ENCODE measurements at regions not wholly inside any gene's neighbourhood (a gene's known extent, or its start where the extent isn't known, plus 50 kb on each side); places are given as distances from the start of the nearest gene placed in this dataset.
"Not testable (repeated sequence)": the region's sequence is repeated elsewhere in the genome, so short reads cannot be mapped to it uniquely, and the experiment has no call there.

DNA sequence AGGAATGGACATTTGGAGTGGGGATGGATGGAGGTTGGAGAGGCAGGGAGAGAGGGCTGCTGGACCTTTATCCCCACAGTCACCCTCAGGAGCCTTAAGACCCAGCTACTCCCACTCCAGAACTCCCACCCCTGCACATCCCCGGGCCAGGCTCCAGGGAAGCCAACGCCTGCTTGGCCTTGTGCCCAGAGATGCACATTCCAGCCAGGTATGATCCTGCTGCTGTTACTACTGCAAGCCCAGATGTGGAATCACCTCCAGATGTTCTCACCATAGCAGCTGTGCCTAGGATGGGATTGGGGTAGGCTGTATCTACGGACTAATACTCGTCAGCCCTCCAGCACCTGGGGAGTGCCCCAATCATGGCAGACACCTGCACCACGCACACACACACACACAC lies 71.7 kb downstream of the ZFP36L2 start:
- no peak for DNase-seq (ENCODE audit: low read depth, low spot score)
- Histone ChIP-seq H3K27ac (no peak overlapping the region), H3K4me3 (no peak overlapping the region), H3K9ac (ENCODE audit: insufficient read length) (no peak overlapping the region), H3K36me3 (ENCODE audit: insufficient read depth, low read length) (no peaks in the 10 kb centered on the region), H3K9me3 (ENCODE audit: low read depth, low read length) (no peaks in the 10 kb centered on the region)
- no peak for TF ChIP-seq FOXP2 (optimal IDR thresholded peaks at IDR 0.05; ENCODE audit: control extremely low read depth, extremely low read length, insufficient read depth)
- TF ChIP-seq EZH2 (IDR thresholded peaks at IDR 0.05), result no peak
- no peak for TF ChIP-seq POLR2AphosphoS5 (IDR thresholded peaks at IDR 0.05; ENCODE audit: borderline replicate concordance, low read depth, low read length)

DNA sequence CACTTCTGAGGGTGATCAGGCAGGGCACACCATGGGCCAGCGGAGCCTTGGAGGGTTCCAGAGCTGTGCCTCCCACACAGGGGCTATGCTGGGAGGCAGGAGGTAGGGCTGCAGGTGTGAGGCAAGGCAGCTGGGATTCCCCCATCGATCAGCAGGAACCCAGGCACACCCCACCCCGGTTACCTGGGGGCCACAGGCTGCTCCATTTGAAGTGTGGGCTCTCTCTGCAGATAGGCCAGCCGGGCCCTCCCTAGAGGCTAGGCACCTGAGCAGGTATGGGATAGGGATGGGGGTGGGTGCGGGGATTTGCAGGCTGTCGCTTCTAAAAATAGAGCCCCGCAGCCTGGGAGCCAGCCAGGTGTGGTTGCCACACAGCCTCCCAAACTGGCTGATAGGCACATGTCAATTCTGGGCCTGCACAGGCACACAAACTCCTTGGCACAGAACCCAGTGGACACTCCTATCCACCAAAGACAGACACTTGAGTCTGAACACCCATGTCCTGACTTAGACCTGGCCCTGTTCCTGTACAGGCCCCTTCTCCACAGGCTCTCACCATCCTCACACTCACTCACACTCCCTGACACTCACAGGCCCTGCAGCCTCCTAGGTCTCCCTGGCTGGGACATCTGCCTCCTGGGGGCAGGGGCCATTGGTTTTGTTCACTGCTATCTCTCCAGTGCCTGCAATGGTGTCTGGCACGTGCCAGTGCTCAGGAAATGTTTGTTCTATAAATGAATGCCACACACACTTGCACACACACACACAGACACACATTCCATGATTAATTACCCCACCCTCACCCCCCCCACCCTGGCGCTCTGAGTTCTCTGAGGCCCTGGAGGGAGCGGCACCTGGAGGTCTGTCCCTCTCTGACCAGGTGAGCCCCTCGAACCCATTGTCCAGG lies 73.4 kb downstream of the ZFP36L2 start:
- Histone ChIP-seq H3K4me3 (no peak overlapping the region), H3K27ac (no peak overlapping the region), H3K9me3 (ENCODE audit: low read depth, low read length) (no peaks in the 10 kb centered on the region), H3K36me3 (ENCODE audit: insufficient read depth, low read length) (no peaks in the 10 kb centered on the region), H3K9ac (ENCODE audit: insufficient read length) (no peak overlapping the region)
- TF ChIP-seq EZH2 (IDR thresholded peaks at IDR 0.05), result no peak
- TF ChIP-seq FOXP2 (optimal IDR thresholded peaks at IDR 0.05; ENCODE audit: control extremely low read depth, extremely low read length, insufficient read depth), result no peak
- no peak for TF ChIP-seq POLR2AphosphoS5 (IDR thresholded peaks at IDR 0.05; ENCODE audit: borderline replicate concordance, low read depth, low read length)
- DNase-seq (ENCODE audit: low read depth, low spot score), result no peak

DNA sequence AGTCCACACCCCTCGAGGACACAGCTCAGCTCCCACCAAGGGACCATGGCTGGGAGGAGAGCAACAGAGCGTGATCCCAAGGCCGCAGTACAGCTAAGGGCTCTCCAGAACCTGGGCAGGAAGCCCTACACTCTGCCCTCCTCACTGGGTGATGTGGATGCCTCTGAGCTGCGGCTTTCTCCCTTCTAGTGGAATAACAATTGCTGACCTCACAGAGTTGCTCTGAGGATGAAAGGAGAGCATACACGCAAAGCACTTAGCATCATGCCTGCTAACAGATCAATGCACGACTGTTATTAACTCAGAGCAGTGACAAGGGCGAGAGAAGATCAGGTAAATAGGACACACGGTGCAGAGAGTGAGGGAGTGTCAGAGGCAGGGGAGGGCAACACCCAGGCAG lies 74.2 kb downstream of the ZFP36L2 start:
- H3K27ac ChIP-seq, result no peak overlapping the region

DNA sequence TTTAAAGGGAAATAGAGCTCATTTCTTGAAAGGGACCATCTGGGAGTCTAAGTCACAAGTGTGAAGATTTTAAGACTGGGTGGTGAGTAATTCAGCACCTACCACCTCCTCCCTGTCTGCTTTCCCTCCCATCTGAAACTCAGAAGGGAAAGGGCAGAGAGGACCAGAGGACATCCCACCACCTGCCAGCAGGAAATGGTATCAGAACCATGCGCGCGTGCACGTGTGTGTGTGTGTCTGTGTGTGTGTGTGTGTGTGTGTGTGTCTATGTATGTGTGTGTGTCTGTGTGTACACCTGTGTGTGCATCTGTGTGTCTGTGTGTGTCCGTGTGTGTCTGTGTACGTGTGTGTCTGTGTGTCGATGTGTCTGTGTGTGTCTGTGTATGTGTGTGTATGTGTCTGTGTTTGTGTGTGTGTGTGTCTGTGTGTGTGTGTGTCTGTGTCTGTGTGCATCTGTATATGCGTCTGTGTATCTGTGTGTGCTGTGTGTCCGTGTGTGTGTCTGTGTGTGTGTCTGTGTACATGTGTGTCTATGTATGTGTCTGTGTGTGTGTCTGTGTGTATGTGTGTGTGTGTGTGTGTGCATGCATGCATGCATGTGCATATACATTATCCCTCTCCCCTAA lies 76.8 kb downstream of the ZFP36L2 start:
- TF ChIP-seq EZH2 (IDR thresholded peaks at IDR 0.05) (no peak), POLR2AphosphoS5 (IDR thresholded peaks at IDR 0.05; ENCODE audit: borderline replicate concordance, low read depth, low read length) (no peak), FOXP2 (optimal IDR thresholded peaks at IDR 0.05; ENCODE audit: control extremely low read depth, extremely low read length, insufficient read depth) (no peak)
- no peak overlapping the region for H3K9ac ChIP-seq (ENCODE audit: insufficient read length)

More for the DNA sequence above, 74.2 kb downstream of the ZFP36L2 start:
- no peaks in the 10 kb centered on the region for H3K36me3 ChIP-seq (ENCODE audit: insufficient read depth, low read length)
- no peak for TF ChIP-seq EZH2 (IDR thresholded peaks at IDR 0.05)
- no peak for TF ChIP-seq FOXP2 (optimal IDR thresholded peaks at IDR 0.05; ENCODE audit: control extremely low read depth, extremely low read length, insufficient read depth)
- no peak for TF ChIP-seq POLR2AphosphoS5 (IDR thresholded peaks at IDR 0.05; ENCODE audit: borderline replicate concordance, low read depth, low read length)
- no peak for DNase-seq (ENCODE audit: low read depth, low spot score)
- no peaks in the 10 kb centered on the region for H3K9me3 ChIP-seq (ENCODE audit: low read depth, low read length)
- H3K4me3 ChIP-seq, result no peak overlapping the region
- H3K9ac ChIP-seq (ENCODE audit: insufficient read length), result no peak overlapping the region

DNA sequence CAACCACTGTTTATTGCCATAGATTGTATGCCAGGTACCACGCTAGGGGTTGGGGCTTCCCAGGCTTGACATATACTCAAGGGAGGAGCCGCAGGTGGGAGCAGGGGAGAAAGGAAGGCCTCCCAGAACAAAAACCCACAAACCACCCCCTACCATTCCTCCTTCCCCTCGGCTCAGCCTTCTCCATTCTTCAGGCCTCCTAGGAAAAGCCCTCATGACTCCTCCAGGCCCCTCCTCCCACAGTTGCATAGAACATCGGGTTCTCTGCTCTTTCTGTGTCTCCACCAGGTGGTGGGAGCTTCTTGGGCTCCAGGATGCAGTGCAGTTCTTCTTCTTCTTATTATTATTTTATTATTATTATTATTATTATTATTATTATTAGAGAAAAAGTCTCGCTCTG lies 80.3 kb downstream of the ZFP36L2 start:
- TF ChIP-seq POLR2AphosphoS5 (IDR thresholded peaks at IDR 0.05; ENCODE audit: borderline replicate concordance, low read depth, low read length), result no peak
- no peak for TF ChIP-seq FOXP2 (optimal IDR thresholded peaks at IDR 0.05; ENCODE audit: control extremely low read depth, extremely low read length, insufficient read depth)
- TF ChIP-seq EZH2 (IDR thresholded peaks at IDR 0.05), result no peak
- no peak for DNase-seq (ENCODE audit: low read depth, low spot score)
- no peak overlapping the region for H3K9ac ChIP-seq (ENCODE audit: insufficient read length)
- no peaks in the 10 kb centered on the region for H3K9me3 ChIP-seq (ENCODE audit: low read depth, low read length)
- no peaks in the 10 kb centered on the region for H3K36me3 ChIP-seq (ENCODE audit: insufficient read depth, low read length)
- H3K4me3 ChIP-seq, result no peak overlapping the region
- H3K27ac ChIP-seq, result no peak overlapping the region

More for the DNA sequence above, 76.8 kb downstream of the ZFP36L2 start:
- no peak overlapping the region for H3K4me3 ChIP-seq
- no peaks in the 10 kb centered on the region for H3K36me3 ChIP-seq (ENCODE audit: insufficient read depth, low read length)
- no peak for DNase-seq (ENCODE audit: low read depth, low spot score)
- H3K9me3 ChIP-seq (ENCODE audit: low read depth, low read length), result no peaks in the 10 kb centered on the region
- no peak overlapping the region for H3K27ac ChIP-seq

DNA sequence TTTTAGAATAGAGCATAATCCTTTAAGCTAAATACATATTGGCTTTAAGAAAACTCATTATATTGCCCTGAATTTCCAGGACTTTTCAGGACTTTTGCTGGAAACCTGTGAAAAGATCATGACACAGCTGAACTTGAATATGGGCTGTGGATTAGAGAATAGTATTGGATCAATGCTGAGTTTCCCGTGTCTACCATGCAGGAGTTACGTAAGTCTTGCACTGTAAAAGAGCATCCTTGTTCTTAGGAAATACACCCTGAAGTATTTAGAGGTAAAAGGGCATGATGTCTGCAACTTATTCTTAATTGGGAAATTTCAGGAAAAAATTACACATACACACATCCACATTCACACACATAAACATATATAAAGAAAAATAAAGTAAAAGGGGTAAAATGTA lies 82.1 kb downstream of the ZFP36L2 start:
- no peaks in the 10 kb centered on the region for H3K9me3 ChIP-seq (ENCODE audit: low read depth, low read length)
- TF ChIP-seq POLR2AphosphoS5 (IDR thresholded peaks at IDR 0.05; ENCODE audit: borderline replicate concordance, low read depth, low read length) (no peak), EZH2 (IDR thresholded peaks at IDR 0.05) (no peak), FOXP2 (optimal IDR thresholded peaks at IDR 0.05; ENCODE audit: control extremely low read depth, extremely low read length, insufficient read depth) (no peak)
- no peaks in the 10 kb centered on the region for H3K36me3 ChIP-seq (ENCODE audit: insufficient read depth, low read length)
- no peak overlapping the region for H3K4me3 ChIP-seq
- no peak overlapping the region for H3K9ac ChIP-seq (ENCODE audit: insufficient read length)
- DNase-seq (ENCODE audit: low read depth, low spot score), result no peak
- no peak overlapping the region for H3K27ac ChIP-seq

DNA sequence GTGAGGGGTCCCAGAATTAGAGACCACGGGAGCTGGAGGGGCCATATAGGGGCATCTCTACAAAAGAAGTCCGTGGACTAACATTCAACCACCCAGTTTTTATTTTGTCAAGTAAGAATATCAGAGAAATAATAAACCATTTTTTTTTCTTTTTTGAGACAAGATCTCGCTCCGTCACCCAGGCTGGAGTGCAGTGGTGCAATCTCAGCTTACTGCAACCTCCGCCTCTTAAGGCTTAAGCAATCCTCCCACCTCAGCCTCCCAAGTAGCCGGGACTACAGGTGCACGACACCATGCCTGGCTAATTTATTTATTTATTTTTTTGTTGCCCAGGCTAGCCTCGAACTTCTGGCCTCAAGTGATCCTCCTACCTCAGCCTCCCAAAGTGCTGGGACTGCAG lies 82.7 kb downstream of the ZFP36L2 start:
- no peak overlapping the region for H3K4me3 ChIP-seq
- H3K9ac ChIP-seq (ENCODE audit: insufficient read length), result no peak overlapping the region
- no peaks in the 10 kb centered on the region for H3K9me3 ChIP-seq (ENCODE audit: low read depth, low read length)
- H3K27ac ChIP-seq, result no peak overlapping the region
- TF ChIP-seq POLR2AphosphoS5 (IDR thresholded peaks at IDR 0.05; ENCODE audit: borderline replicate concordance, low read depth, low read length) (no peak), EZH2 (IDR thresholded peaks at IDR 0.05) (no peak), FOXP2 (optimal IDR thresholded peaks at IDR 0.05; ENCODE audit: control extremely low read depth, extremely low read length, insufficient read depth) (no peak)
- H3K36me3 ChIP-seq (ENCODE audit: insufficient read depth, low read length), result no peaks in the 10 kb centered on the region
- DNase-seq (ENCODE audit: low read depth, low spot score), result no peak

DNA sequence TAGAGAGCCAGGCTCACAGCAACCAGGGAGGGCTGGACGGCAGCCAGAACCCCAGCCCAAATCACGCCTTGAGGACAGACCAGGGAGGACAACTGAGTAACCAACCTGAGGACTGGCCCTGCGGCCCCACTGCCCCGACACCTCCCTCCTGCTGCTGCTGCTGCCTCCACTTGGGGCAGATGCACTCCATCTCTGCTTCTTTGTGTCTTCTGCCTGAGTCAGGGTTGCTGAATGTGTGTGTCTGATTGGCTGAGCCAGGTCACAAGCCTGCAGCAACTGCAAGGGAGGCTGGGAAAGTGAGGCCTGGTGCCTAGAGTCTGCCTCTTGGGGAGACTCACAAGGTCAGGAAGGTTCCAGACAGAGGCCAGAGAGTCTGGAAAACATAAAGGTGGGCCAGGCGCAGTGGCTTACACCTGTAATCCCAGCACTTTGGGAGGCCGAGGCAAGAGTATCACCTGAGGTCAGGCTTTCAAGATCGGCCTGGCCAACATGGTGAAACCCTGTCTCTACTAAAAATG lies 83.4 kb downstream of the ZFP36L2 start:
- Histone ChIP-seq H3K4me3 (no peak overlapping the region), H3K9ac (ENCODE audit: insufficient read length) (no peak overlapping the region), H3K9me3 (ENCODE audit: low read depth, low read length) (no peaks in the 10 kb centered on the region), H3K27ac (no peak overlapping the region), H3K36me3 (ENCODE audit: insufficient read depth, low read length) (no peaks in the 10 kb centered on the region)
- DNase-seq (ENCODE audit: low read depth, low spot score), result no peak
- TF ChIP-seq EZH2 (IDR thresholded peaks at IDR 0.05) (no peak), FOXP2 (optimal IDR thresholded peaks at IDR 0.05; ENCODE audit: control extremely low read depth, extremely low read length, insufficient read depth) (no peak), POLR2AphosphoS5 (IDR thresholded peaks at IDR 0.05; ENCODE audit: borderline replicate concordance, low read depth, low read length) (no peak)

DNA sequence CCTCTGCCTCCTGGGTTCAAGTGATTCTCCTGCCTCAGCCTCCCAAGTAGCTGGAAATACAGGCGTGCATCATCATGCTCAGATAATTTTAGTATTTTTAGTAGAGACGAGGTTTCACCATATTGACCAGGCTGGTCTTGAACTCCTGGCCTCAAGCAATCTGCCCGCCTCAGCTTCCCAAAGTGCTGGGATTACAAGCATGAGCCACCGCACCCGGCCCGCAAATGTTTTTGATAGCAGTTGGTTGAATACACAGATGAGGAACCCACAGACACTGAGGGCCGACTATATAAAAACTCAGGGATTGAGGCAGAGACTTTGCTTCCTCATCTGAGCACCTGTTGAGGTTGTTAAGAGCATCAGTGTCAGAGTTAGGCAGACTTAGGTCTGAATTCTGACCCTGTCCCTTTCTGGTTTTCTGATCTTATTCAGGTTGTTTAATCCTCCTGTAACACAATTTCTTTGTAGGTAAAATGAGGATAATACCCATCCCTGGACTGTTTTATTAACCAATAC lies 84.7 kb downstream of the ZFP36L2 start:
- H3K9ac ChIP-seq (ENCODE audit: insufficient read length); H3K9me3 ChIP-seq (ENCODE audit: low read depth, low read length); H3K4me3 ChIP-seq; H3K36me3 ChIP-seq (ENCODE audit: insufficient read depth, low read length); H3K27ac ChIP-seq; DNase-seq (ENCODE audit: low read depth, low spot score): not testable (repeated sequence)

Data from SK-N-MC (cell line).